ENCODE measurements at regions not wholly inside any gene's neighbourhood (a gene's known extent, or its start where the extent isn't known, plus 50 kb on each side); places are given as distances from the start of the nearest gene placed in this dataset.

DNA sequence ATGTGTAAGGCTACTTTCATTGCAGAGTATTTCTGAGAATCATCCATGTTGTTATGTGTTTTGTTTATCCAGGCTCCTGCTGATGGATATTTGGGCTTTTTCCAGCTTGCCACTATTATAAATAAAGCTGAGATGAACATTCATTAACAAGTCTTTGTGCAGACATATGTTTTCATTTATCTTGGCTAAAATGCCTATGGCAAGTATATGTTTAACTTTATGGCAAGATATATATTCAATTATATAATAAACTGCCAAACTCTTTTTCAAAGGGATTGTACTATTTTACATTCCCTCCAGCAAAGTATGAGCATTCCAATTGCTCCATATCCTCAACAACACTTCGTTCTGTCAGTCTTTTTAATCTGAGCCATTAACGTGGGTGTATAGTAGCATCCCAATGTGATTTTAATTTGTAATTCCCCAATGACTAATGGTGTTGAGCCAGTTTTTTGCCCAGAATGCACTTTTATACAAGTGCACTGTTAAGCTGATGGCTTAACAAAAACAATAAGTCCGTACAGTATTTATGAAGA lies 452.4 kb downstream of the SHQ1 start:
- TF ChIP-seq, protein P1, sequence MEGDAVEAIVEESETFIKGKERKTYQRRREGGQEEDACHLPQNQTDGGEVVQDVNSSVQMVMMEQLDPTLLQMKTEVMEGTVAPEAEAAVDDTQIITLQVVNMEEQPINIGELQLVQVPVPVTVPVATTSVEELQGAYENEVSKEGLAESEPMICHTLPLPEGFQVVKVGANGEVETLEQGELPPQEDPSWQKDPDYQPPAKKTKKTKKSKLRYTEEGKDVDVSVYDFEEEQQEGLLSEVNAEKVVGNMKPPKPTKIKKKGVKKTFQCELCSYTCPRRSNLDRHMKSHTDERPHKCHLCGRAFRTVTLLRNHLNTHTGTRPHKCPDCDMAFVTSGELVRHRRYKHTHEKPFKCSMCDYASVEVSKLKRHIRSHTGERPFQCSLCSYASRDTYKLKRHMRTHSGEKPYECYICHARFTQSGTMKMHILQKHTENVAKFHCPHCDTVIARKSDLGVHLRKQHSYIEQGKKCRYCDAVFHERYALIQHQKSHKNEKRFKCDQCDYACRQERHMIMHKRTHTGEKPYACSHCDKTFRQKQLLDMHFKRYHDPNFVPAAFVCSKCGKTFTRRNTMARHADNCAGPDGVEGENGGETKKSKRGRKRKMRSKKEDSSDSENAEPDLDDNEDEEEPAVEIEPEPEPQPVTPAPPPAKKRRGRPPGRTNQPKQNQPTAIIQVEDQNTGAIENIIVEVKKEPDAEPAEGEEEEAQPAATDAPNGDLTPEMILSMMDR (IDR thresholded peaks at IDR 0.05), result no peak

DNA sequence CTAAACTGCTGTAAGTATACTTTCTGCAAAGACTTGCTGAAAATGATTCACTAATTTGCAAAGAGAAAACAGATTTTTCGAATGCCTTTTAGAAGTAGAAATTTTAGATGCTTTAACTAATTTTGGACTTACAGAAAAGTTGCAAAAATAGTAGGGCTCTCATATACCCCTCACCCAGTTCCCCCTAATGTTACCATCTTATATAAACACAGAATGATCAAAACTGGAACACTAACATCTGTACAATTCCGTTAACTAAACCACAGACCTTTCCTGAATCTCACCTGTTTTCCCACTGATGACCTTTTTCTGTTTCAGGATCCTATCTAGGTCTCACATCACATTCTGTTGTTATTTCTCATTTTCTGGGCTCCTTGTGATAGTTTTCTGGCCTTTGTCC lies 454.8 kb downstream of the SHQ1 start:
- TF ChIP-seq, protein P1 (IDR thresholded peaks at IDR 0.05), result no peak

DNA sequence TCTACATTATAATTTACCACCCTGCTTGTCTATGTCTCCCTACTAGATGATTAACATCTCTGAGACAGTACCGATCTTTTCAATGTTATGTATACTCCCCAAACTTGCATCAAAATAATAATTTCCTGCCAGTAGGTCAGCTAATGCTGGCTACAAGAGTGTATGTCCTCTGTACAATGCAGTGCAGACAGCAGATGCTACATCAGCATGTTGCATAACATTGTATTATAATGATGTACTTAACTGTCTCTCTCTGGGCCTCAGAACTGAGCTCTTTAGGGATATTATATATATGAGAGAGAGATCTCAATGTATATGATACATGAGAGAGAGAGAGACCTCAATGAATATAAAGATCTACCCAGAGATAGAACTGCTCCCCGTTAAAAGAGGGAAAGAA lies 456.6 kb downstream of the SHQ1 start:
- TF ChIP-seq, protein P1 (IDR thresholded peaks at IDR 0.05), result no peak

DNA sequence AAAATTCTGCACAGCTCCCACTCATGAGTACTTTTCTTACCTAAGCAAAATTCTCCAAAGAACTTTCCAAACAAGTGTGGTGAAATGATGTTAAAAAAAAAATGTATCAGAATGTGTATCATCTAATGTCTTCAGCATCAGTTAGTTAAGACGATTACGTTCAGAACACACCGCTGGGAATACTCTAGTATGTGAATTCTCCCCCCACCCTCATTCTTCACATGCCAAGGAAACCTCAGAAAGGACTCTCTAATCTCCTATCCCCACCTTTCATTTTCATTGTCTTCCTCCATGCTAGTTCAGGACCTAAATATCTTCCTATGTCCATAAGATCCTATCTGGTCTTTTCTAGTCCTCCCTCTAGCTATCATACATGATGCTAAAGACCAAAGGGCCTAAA lies 457.4 kb downstream of the SHQ1 start:
- TF ChIP-seq, protein P1 (IDR thresholded peaks at IDR 0.05), result no peak

DNA sequence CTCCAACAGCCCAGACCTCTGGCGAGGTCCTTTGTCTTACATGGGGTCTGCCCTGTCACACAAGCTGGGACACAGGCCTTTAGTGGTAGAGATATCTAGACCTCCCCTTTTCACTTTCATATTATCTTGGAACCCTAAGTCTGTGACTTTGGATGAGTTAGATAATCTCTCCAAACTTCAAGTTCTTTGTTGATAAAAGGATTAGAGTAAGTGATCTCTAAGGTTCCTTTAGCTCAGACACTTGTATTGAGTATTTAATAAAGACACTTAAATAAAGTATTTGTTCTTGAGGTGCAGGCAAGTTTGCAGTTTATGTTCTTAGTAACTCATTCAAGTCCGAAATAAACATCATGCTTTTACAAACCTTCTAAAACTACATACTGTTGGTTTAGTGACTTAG lies 459.6 kb downstream of the SHQ1 start:
- TF ChIP-seq, protein P1 (IDR thresholded peaks at IDR 0.05), result no peak

DNA sequence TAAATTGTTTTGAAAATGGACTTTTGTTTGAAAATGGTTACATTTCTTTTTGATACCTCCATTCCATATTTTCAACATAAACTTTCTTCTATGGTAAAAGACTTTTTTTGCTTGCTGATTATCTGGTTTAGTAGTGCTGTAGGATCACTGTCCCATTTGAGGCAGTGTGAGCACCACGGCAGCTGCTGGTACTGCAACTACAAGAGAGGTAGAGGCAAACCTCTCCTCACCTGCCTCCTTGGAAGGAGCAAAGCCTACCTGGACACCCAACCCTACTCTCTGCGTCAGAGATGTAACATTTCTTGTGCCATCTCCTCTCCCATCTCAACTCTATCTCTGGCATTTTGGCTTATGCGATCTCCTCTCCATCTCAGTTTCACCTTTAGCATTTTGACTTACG lies 460.1 kb downstream of the SHQ1 start:
- TF ChIP-seq, protein P1 (IDR thresholded peaks at IDR 0.05), result no peak

DNA sequence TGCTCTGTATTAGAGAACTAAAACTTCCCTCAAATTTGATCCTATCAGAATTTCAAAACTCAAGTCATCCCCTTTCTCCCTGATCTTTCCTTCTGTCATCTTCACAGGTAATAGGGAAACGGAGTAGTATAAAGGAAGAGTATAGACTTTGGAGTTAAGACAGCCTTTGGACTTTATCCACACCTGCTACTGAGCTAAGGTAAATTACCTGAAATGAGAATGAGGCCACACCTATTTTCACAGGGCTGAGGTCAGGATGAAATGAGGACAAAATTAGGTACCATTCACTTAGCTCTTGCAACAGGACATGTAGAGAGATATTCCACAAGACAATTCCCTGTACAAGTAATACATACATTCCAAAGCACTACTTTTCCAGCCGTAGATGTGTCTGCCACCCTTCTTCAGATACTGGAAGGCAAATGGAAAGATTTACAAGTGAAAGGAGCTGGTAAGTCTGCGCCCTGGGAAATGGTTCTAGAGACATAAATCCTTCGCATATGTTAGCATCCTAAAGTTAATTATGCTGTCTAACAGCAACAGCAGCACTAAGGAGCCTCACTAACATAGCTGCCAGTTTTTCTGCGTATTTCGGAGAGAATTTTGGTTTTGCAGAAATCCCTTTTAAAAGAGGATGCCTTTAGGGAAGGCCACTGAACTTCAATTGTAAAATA lies 461.8 kb downstream of the SHQ1 start:
- TF ChIP-seq, protein P1 (IDR thresholded peaks at IDR 0.05), result no peak

DNA sequence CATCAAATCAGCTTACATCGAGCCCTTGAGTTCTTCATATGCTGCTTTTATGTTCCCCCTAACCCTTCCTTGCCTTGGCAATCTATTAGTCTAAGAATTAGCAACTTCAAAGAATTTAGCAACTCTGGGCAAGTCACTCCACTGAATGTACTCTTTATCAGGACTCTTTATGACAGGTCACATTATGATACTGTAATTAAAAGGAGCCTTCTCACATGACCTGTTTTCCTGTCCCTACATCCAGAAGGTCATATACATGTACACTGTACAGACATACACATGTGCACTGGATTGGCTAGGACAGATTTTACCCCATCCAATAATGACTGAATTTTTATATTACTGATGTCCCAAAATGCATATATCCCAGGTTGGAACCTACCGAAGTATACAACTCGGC lies 463.1 kb downstream of the SHQ1 start:
- TF ChIP-seq, protein P1 (IDR thresholded peaks at IDR 0.05), result no peak
